Jurkat, Clone E6-1 (cell line): ENCODE measurements at regions not wholly inside any gene's neighbourhood (a gene's known extent, or its start where the extent isn't known, plus 50 kb on each side); places are given as distances from the start of the nearest gene placed in this dataset.

Experiments
- DNase-seq: peaks from one replicate; pipeline ENCODE4 v3.0.0-alpha.2; 2011; ENCODE audit warnings: low read depth, low spot score
- H3K4me3 ChIP-seq: 2 replicates; pipeline ENCODE4 v1.5.1; 2011; ENCODE audit warnings: mild to moderate bottlenecking, low read length, control low read depth, moderate library complexity

DNA sequence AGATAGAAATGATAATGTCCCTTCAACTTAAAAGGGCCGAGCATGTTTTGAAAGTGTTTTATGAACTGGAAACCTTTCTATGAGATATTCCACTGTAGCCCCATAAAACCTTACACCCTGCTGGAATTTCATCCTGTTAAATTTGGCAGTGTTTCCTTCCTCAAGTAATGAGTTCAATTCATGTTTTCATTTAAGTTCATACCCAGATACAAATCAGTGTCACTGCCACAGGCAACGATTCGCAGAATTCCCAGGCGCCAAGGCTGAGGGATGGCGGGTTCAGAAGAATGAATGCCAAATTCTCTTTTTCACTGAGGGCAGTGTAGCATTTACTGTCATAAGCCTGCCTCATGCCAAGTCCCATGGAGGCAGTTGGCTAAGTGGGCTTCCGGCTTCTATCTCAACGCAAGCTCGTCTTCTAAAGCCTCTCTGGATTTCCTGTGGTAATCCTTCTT, 511.8 kb upstream of the ID4 start:
- no peak overlapping the region for H3K4me3 ChIP-seq
- no peak for DNase-seq

DNA sequence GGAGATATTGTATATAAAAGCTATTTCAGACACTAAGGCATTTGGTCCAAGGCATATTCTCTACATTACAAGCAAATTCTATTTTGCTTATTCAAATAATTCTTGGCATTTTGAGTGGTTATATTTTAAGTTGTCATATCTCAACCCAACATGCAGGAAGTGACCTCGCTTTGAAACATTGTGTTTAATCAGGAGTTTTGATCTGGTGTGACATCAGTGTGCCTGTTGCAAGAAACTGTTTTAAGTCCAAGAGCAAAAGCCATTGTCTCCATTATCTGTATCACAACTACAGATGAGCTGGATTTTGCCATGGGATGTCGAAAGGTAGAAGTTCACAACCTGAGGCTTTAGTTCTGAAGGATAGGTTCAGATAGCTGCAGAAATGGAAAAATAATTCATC, 509.9 kb upstream of the ID4 start:
- H3K4me3 ChIP-seq, result no peak overlapping the region
- no peak for DNase-seq

GRCh38 chr6:19327661-19328060, 509.5 kb upstream of the ID4 start:
- no peak for DNase-seq
- H3K4me3 ChIP-seq, result no peak overlapping the region

DNA sequence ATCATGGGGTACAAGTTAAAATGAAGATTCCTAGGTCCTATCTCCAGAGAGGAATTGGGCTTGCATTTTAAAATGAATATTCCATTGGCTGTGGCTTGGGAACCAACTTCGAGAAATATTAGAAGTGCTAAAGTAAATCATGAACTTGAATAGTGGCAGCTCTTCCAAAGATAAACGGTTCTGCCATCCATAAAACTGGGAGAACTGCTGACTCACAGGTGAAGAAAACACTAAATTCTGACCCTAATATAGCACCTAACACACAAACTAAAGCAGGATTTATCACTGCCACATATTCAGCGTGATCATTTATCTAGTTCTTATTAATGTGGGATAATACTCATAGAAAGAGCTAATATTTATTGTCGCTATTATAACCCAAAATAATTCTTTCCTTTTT, 508.1 kb upstream of the ID4 start:
- no peak for DNase-seq
- H3K4me3 ChIP-seq, result no peak overlapping the region

- DNase-seq, result no peak
Observed at GRCh38 chr6:19331089-19331488, 506.1 kb upstream of the ID4 start.

DNA sequence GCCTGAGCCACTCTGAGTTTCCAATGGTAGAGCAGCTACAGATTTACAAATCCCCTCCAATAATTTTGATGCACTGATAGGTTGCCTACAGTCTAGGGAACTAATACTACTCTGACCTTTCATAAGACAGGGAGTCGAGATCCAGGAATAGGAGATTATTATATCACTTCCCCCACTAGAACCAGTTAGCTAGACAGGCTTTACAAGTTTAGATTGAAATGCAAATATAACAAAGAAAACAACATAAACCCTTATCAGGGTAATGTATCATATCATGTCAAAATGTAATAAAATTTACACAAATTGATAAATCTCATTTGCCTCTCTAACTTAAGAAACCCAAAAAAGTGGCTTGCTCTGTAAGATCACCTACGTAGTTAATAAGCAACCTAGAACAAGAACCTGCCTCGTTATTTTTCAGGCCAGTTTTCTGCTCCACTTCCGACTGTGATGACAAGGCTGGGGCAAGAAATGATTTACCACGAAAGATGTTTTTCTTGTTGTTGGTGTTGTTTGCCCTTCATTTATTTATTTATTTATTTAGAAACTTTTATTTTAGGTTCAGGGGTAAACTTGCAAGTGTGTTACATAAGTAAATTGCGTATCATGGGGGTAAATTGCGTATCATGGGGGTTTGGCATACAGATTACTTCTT, 504.2 kb upstream of the ID4 start:
- no peak for DNase-seq
- H3K4me3 ChIP-seq, result no peak overlapping the region

More at GRCh38 chr6:19331089-19331488, 506.1 kb upstream of the ID4 start:
- H3K4me3 ChIP-seq, result no peak overlapping the region

- H3K4me3 ChIP-seq, result no peak overlapping the region
- DNase-seq, result no peak
Observed at GRCh38 chr6:19333936-19334335, 503.2 kb upstream of the ID4 start.

GRCh38 chr6:19336579-19336978, 500.6 kb upstream of the ID4 start:
- H3K4me3 ChIP-seq, result no peak overlapping the region
- no peak for DNase-seq

DNA sequence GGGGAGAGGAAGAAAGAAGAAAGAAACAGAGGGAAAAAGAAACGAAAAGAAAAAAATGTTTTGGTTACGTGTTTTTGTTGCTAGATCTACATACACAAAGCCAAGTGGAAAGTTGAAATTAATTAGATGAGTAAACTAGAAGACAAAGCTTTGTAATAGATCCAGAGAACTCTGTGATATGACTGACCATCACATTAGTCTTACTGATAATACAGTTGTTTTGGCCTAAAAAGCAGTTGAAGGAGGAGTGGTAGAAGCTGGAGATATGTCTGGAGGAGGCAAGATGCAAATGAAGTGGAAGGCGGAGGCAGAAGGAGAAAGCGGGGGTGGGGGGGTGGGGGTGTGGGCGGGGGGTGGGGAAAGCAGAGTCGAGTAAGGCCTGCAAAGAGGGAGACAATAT, 500.1 kb upstream of the ID4 start:
- no peak for DNase-seq
- H3K4me3 ChIP-seq, result no peak overlapping the region

GRCh38 chr6:19342616-19343015, 494.6 kb upstream of the ID4 start:
- no peak for DNase-seq
- H3K4me3 ChIP-seq, result no peak overlapping the region

- no peak for DNase-seq
- no peak overlapping the region for H3K4me3 ChIP-seq
Observed at GRCh38 chr6:19349429-19349828, 487.7 kb upstream of the ID4 start.

DNA sequence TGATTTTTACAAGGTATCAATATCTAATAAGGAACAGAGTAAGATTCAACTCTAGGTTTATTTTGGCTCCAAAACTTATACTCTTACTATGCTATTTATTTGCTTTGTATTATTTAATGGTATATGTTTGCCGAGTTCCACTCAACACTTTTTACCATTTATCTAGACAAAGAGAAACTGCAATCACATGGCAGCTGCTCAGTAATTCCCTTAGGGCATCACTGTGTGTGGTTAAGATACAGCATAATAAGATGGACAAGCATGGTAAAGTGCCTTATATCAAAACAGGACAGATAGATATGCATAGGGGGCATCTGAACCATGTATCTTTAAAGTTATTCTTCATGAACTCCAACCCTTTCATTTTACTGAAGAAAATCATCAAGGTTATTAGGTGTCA, 483.0 kb upstream of the ID4 start:
- DNase-seq, result no peak
- no peak overlapping the region for H3K4me3 ChIP-seq

DNA sequence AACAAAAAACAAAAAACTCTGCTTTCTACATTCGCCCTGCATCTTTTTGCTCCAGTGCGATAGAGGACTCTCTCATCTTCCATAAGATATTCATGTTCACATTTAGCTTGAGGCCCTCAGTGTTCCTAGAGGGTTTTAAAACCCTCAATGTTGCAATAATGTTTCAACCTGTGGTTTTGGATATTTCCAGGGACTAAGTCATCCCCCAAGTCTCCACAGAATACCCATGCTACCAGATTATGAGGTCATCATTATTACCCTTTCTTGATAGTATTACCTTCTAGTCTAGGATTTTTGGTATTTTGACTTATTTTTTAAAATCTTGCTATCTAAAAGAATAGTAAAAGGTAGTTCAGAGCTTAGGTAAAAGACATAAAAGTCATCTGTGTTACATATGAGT, 480.5 kb upstream of the ID4 start:
- DNase-seq, result no peak
- no peak overlapping the region for H3K4me3 ChIP-seq

GRCh38 chr6:19362396-19362795, 474.8 kb upstream of the ID4 start:
- H3K4me3 ChIP-seq, result no peak overlapping the region
- DNase-seq, result no peak

GRCh38 chr6:19368511-19368910, 468.7 kb upstream of the ID4 start:
- no peak overlapping the region for H3K4me3 ChIP-seq
- no peak for DNase-seq

GRCh38 chr6:19369785-19370184, 467.4 kb upstream of the ID4 start:
- DNase-seq, result no peak
- H3K4me3 ChIP-seq, result no peak overlapping the region

DNA sequence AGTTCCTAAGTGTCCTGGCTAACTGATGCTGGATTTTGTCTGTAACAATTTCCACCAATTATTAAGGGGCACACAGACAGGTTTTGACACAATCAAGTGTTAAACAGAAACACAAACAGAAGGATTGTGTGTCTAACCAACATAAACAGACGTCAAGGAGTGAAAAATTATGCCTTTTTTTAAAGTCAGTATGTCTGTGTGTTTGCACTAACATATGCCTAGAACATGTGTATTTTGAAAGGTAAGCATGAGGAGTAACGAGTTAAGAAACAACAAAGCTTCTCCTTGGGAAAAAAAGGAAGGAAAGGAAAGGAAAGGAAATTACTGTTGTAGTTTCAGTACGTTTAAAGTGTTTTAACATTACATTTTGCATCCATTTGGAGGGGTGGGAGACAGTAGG, 466.3 kb upstream of the ID4 start:
- H3K4me3 ChIP-seq, result no peak overlapping the region
- DNase-seq, result no peak

DNA sequence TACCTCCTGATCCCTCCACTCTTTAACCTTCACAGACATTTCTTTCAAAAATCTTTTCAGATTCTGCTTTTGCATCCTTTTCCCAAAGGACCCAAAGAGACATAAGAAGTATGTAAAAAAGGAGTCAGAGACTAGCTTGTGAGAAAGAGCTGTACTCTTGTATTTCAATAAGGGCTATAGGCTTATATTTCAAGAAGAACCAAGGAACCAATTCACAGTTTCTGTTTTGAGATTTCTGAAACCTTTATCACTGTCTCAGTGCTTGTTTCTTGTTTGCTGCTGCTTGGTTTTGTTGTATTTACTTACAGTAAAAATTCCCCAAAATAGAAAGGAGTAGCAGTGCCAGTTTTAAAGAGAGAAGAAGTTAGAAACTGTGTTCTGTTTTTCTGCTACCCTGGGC, 461.6 kb upstream of the ID4 start:
- no peak overlapping the region for H3K4me3 ChIP-seq
- DNase-seq, result no peak

DNA sequence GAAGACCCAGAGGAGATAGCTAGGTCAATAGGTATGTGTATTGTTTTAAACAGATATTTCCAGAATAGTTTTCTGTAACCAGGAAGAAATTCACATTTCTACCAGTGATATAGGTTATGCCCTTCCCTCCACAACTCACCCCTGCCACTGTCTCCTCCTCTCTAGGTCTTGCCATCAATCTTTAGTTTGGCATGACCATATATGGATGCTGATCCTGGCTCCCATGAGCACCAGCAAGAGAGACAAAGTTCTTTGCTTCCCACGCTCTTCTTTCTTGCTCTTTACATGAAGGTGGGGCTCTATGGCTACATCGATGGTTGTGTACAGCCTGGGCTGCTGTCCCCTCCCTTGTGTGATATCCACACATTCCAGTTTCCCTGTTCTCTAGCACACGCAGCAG, 459.4 kb upstream of the ID4 start:
- no peak for DNase-seq
- no peak overlapping the region for H3K4me3 ChIP-seq

GRCh38 chr6:19380293-19380692, 456.9 kb upstream of the ID4 start:
- no peak overlapping the region for H3K4me3 ChIP-seq
- no peak for DNase-seq

DNA sequence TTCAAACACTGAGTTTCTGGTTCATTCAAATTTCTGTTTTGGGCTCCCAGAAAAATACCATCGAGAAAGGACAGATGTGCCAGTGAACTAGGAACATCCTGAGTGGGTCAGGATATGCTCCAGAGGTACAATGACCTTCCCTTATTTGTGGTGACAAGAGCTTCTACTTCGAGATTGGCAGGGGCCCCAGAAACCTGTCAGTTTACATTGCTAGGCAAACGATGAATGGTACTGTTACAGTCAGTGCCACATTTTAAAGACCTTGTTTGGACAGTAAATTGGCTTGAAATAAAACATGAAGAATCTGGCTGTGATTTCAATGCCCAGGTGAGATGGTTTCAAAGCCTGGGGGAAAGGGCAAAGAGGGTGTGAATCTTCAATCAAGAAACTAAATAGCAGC, 454.5 kb upstream of the ID4 start:
- no peak overlapping the region for H3K4me3 ChIP-seq
- no peak for DNase-seq

- DNase-seq, result no peak
- no peak overlapping the region for H3K4me3 ChIP-seq
Observed at GRCh38 chr6:19391926-19392325, 445.2 kb upstream of the ID4 start.
